ENCODE measurements at regions not wholly inside any gene's neighbourhood (a gene's known extent, or its start where the extent isn't known, plus 50 kb on each side); places are given as distances from the start of the nearest gene placed in this dataset.

DNA sequence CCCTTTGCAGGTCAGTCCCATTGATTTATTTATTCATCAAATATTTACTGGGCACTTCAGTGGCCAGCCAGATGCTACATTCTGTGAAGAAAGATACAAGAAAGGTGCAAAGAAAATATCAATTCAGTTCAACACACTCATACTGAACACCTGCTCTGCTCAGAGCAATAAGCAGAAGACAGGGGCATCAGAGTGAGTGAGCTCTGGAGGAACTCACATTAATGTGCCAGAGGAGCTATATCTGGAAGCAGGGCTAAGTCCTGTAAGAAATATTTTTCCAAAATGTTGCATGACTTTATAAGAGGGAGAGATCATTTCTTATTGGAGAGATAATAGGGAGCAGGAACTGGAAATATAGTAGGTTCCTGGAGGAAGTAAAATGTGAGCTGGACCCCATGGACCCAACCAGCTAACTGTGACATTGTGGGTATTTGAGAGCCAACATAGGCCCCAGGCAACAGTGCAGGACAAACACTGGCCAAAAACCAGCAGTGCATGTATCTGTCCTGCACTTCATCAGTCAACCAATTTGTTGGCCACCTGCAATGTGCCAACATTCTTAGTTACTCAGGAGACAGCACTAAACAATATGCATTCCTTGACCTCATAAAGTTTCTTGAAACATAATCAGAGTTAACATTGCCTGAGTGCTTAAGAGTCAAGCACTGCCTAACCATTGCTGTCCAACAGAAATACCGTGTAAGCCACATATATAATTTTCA lies 102.7 kb upstream of the PTPRM start:
- TF ChIP-seq POLR2AphosphoS5 (IDR thresholded peaks at IDR 0.05) (peak; percentile 78), CTCF (IDR thresholded peaks at IDR 0.05) (no peak), POLR2A (IDR thresholded peaks at IDR 0.05) (no peak)

Measured in gastroesophageal sphincter (tissue), 3 donors.